IPS-NIHi11 (cell line): ENCODE measurements at regions not wholly inside any gene's neighbourhood (a gene's known extent, or its start where the extent isn't known, plus 50 kb on each side); places are given as distances from the start of the nearest gene placed in this dataset.
A peak's percentile ranks its signal among the peaks of the same experiment; 100 is the strongest.
"Not testable (repeated sequence)": the region's sequence is repeated elsewhere in the genome, so short reads cannot be mapped to it uniquely, and the experiment has no call there.

Source experiments
- DNase-seq: peaks from one replicate; pipeline ENCODE4 v3.0.0; 2012; ENCODE audit warnings: mixed read lengths, low spot score

- no peak for DNase-seq
These were observed 1141.1 kb upstream of the ACO1 start for GRCh38 chr9:31243386-31243785.

GRCh38 chr9:31248156-31248555, 1136.3 kb upstream of the ACO1 start:
- no peak for DNase-seq

DNA sequence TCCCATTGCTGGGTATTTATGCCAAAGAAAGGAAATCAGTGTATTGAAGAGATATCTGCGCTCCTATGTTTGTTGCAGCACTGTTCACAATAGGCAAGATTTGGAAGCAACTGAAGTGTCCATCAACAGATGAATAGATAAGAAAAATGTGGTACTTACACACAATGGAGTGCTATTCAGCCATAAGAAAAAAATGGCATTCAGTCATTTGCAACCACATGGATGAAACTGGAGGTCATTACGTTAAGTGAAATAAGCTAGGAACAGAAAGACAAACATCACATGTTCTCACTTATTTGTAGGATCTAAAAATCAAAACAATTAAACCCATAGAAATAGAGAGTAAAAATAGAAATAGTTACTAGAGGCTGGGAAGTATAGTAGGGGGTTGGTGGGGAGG, 1133.1 kb upstream of the ACO1 start:
- DNase-seq: no peak

- no peak for DNase-seq
These were observed 1130.4 kb upstream of the ACO1 start for GRCh38 chr9:31253800-31254762.

GRCh38 chr9:31255211-31255610, 1129.2 kb upstream of the ACO1 start:
- DNase-seq: no peak

DNA sequence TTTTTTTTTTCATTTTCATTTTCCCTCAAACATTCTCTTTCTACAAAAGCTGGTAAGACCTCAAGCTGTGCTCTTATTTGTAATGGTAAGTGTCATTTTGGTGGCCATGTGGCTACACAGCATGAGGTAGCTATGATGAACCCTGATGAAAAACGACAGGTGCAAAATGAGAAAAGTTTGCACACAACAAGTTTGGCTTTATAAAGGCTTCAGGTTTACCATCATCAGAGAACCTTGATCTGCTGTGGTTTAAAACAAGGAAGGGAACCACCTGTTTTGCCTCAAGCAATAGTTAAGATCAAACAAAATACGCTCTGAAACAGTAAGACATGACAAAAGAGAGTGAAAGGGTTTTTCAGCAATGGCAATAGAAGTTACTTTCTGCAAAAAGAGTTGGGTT, 1124.6 kb upstream of the ACO1 start:
- DNase-seq: peak; percentile 21

GRCh38 chr9:31272456-31273295, 1111.8 kb upstream of the ACO1 start:
- DNase-seq: no peak

- DNase-seq: no peak
These were observed 1109.0 kb upstream of the ACO1 start for GRCh38 chr9:31275419-31275818.

DNA sequence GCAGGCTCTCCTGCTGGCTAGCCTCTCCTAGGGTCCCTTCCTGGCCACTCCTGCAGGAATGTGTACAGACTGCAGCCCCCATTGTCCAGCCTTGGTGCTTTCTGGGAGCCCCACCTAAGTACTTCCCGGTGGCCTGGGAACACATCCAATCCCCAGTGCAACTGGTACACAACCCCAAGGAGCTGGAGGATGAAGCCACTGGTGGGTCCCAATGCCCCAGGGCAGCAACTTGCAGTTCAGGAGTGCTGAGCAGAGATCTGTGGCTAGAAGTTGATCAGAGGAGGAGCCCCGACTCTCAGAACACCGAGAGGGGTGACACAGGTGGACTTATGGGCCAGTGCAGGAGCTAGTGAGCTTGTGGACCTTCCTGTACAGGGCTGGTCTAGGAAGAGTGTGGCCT, 1093.7 kb upstream of the ACO1 start:
- no peak for DNase-seq

GRCh38 chr9:31302620-31303418, 1081.6 kb upstream of the ACO1 start:
- no peak for DNase-seq

DNA sequence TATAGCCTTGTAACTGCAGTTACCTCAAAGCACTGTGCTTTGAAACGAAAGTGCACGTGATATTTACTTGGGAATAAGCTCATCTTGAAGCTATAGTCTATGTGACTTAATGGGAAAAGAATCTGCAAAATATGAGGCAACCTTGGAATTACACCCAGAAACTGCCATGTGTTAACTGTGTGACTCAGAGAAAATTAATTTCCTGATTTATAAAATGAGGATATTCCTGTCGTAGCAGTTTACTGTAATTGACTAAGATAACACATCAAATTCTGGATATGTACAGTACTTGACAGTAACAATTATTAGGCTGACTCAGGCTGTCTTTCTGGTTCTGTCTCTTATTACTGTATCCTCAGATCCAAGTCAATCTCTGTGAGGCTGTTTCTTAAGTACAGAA, 1079.9 kb upstream of the ACO1 start:
- DNase-seq: no peak

GRCh38 chr9:31314241-31314640, 1070.2 kb upstream of the ACO1 start:
- no peak for DNase-seq

GRCh38 chr9:31320494-31320893, 1063.9 kb upstream of the ACO1 start:
- no peak for DNase-seq

DNA sequence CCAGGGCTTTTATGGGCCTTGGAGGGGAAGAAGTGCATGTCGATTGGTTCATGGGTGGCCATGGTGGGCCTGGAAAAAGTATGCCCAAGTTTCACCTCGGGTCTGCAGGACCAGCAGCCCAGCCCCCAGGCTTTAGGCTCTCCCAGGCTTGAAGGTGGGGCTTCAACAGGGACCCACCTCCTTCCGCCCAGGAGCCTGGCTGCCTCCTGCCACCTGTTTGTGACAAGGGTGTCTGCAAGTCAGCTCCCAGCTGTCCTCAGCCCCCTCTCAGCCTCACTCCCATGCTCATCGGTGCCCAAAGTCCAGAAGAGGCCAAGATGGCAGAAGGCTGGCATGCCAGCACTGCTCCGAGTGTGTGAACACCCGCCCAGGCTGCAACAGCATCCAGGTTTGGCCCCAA, 1063.2 kb upstream of the ACO1 start:
- no peak for DNase-seq

DNA sequence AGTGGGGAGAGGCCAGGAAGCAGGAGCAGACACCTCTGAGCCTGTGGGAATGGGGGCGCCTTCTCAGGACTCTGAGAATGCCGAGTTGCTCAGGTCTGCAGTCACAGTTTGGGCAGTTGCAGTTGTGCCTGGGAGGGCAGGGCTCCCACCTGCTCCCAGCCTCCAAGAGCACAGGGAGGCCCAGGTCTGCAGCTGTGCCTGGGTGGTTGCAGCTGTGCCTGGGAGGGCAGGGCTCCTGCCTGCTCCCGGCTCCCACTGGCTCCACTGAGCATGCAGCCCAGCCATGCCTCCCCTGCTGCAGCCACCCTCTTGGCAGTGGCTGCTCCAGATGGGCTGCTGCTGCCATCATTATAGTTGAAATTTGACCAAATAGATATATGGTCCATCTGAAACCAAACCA, 1062.8 kb upstream of the ACO1 start:
- no peak for DNase-seq

DNA sequence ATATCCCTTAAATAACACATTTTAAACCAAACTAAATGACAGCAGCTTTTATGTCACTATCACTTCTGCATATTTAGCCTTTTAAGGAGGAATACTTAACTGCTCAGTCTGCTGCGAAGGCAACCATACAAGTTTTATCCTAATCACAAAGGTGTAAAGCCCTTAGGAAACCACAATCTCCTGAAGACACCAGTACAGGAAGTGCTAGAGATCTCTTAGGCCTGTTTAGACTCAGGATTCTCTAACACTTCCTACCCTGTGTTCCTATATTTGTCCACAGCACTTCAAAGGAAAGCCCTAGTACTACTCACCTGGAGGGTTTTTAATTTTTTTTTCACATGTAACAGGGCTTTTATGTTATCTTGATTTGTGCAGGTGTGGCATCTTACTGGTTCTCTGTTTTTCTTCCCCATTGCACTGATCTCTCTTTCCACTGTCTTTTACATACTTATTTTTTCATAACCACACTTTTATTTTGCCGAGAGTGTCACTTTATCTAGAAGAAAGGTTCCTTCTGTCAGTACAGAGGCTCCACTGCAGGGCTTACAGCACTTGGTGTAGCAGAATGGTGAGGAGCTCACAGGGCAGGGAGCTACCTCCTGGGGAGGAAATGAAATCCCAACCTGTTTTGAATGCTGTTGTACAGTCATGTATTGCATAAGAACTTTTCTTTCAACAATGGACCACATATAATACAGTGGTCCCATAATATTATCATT, 1060.6 kb upstream of the ACO1 start:
- DNase-seq: no peak

DNA sequence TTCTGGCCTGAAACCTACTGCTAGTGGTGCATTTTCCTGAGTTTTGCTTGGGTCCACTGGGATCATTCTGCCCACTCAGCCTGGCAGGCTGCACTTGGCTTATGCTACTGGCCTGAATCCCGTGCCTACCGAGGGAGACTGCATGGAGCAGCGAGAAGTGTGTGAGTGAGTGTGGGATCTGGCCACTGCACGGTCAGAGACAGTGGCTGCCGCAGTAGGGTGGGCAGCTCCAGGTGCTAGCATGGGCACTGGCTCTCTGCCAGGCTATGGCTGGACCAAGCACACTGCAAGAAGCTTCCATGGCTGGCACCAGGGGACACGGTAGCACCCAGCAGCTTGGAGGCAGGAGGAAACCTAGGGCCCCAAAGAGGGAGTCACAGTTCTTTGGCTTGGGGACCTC, 1058.7 kb upstream of the ACO1 start:
- no peak for DNase-seq

- not testable (repeated sequence) for DNase-seq
These were observed 1057.6 kb upstream of the ACO1 start for GRCh38 chr9:31326883-31327282.

- DNase-seq: no peak
These were observed 1049.5 kb upstream of the ACO1 start for GRCh38 chr9:31334837-31335528.

DNA sequence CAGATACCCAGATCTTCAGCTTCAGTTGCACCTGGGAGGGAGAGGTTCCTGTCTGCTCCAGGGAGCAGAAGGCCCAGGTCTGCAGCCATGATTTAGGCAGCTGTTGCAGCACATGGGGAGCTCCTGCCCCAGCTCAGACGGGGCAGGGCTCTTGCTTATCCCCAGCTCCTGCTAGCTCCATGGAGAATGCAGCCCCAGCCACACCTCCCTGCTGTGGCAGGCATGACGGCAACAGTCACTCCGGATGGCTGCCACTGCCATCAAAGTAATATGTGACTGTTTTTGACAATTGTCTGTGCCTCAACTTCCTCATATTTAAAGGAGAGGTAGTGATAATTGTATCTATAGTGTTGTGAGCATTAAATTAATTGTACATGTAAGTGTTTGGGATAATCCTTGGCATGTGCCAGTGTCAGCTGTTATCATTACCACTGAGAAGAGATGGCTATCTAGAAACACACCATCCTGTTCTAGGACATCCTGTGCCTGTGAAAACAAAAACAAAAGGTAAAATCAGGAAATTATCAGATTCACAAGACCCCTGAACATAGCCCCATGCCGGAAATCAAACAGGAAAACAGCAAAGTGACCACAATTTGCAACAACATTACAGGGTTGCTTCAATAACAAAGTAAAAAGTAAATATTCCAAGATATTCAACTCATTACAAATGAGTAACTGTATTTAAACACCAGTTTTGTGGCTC, 1048.8 kb upstream of the ACO1 start:
- no peak for DNase-seq
